CD14-positive monocyte (primary cell): ENCODE measurements at regions not wholly inside any gene's neighbourhood (a gene's known extent, or its start where the extent isn't known, plus 50 kb on each side); places are given as distances from the start of the nearest gene placed in this dataset.

Experiments
- DNase-seq, 3 donors: peaks; one replicate each; pipeline ENCODE4 v3.0.0-alpha.2; 2011 to 2022
- H2AFZ ChIP-seq: 2 replicates; pipeline ENCODE4 v1.6.0; 2012; ENCODE audit warnings: mild to moderate bottlenecking, low read depth, low read length, inconsistent platforms; ENCODE audit not compliant: insufficient read depth, poor library complexity, severe bottlenecking
- H3K27ac ChIP-seq, 2 donors: 1 replicate in 1 of 2; 2 replicates in 1 of 2; pipeline ENCODE4 v1.5.1; 2012 to 2013; ENCODE audit warnings: low read length in 2 of 2, control low read depth in 1 of 2, inconsistent platforms in 1 of 2, low read depth in 1 of 2, mild to moderate bottlenecking in 1 of 2
- H3K27me3 ChIP-seq, 2 donors: one replicate each; pipeline versions ENCODE4 v1.6.0 to v1.6.1; 2011 to 2013; ENCODE audit warnings: low read length in 2 of 2; ENCODE audit not compliant: control insufficient read depth in 2 of 2, insufficient read depth in 2 of 2
- H3K36me3 ChIP-seq, 2 donors: replicated peaks in 1 of 2; 1 replicate in 1 of 2; 2 replicates in 1 of 2; pipeline versions ENCODE4 v1.5.1 to v1.6.1; 2012 to 2013; ENCODE audit warnings: low read length in 2 of 2, control low read depth in 1 of 2, inconsistent platforms in 1 of 2, mild to moderate bottlenecking in 1 of 2; ENCODE audit not compliant: insufficient read depth in 2 of 2, control insufficient read depth in 1 of 2
- H3K4me1 ChIP-seq, 2 donors: 1 replicate in 1 of 2; 2 replicates in 1 of 2; pipeline versions ENCODE4 v1.5.1 to v1.6.1; 2012 to 2013; ENCODE audit warnings: low read length in 2 of 2, control low read depth in 1 of 2, inconsistent platforms in 1 of 2, mild to moderate bottlenecking in 1 of 2, moderate library complexity in 1 of 2; ENCODE audit not compliant: insufficient read depth in 2 of 2, control insufficient read depth in 1 of 2
- H3K4me2 ChIP-seq: replicated peaks from 2 replicates; pipeline ENCODE3; 2012; ENCODE audit warnings: low read length, moderate library complexity, mild to moderate bottlenecking; ENCODE audit not compliant: poor library complexity, severe bottlenecking; ENCODE audit errors: extremely low read depth
- H3K4me3 ChIP-seq, 3 experiments: fragments of 200-600 bp in 1 of 3; sonication (generic) in 1 of 3; replicated peaks in 1 of 3; 1 replicate in 2 of 3; 2 replicates in 1 of 3; pipeline ENCODE4 v1.5.1; 2011 to 2013; ENCODE audit warnings: low read length in 3 of 3, mild to moderate bottlenecking in 3 of 3, control low read depth in 2 of 3, low read depth in 2 of 3, inconsistent platforms in 1 of 3, moderate library complexity in 1 of 3
- H3K79me2 ChIP-seq: 2 replicates; pipeline ENCODE4 v1.6.0; 2012; ENCODE audit warnings: mild to moderate bottlenecking, control low read depth, inconsistent platforms, low read length, moderate library complexity; ENCODE audit not compliant: insufficient read depth
- H3K9ac ChIP-seq: 2 replicates; pipeline ENCODE4 v1.6.0; 2017; ENCODE audit warnings: low read length, mild to moderate bottlenecking; ENCODE audit not compliant: insufficient read depth, poor library complexity, severe bottlenecking
- H3K9me3 ChIP-seq, 2 donors: replicated peaks in 1 of 2; 1 replicate in 1 of 2; 2 replicates in 1 of 2; pipeline versions ENCODE4 v1.5.1 to v1.6.1; 2012 to 2013; ENCODE audit warnings: low read length in 2 of 2, control low read depth in 1 of 2; ENCODE audit not compliant: control insufficient read depth in 1 of 2, insufficient read depth in 1 of 2
- H4K20me1 ChIP-seq: 2 replicates; pipeline ENCODE4 v1.6.0; 2012; ENCODE audit warnings: mild to moderate bottlenecking, low read length, control low read depth, moderate library complexity; ENCODE audit not compliant: insufficient read depth
- H3K27ac Mint-ChIP-seq, 7 donors: one replicate each; pipeline ENCODE4 v1.8.0; 2020; ENCODE audit warnings: mild to moderate bottlenecking in 7 of 7, mixed read lengths in 7 of 7, moderate library complexity in 6 of 7, inconsistent platforms in 2 of 7
- H3K27me3 Mint-ChIP-seq, 3 donors: one replicate each; pipeline ENCODE4 v1.8.0; 2021 to 2022; ENCODE audit warnings: low read depth in 3 of 3, mild to moderate bottlenecking in 3 of 3, mixed read lengths in 3 of 3, moderate library complexity in 3 of 3, inconsistent platforms in 1 of 3
- H3K36me3 Mint-ChIP-seq, 2 donors: one replicate each; pipeline ENCODE4 v1.8.0; 2020; ENCODE audit warnings: mixed read lengths in 2 of 2, inconsistent platforms in 1 of 2, mild to moderate bottlenecking in 1 of 2
- H3K4me1 Mint-ChIP-seq: one replicate; pipeline ENCODE4 v1.8.0; 2020; ENCODE audit warnings: mild to moderate bottlenecking, mixed read lengths
- H3K4me3 Mint-ChIP-seq, 2 donors: one replicate each; pipeline ENCODE4 v1.8.0; 2020; ENCODE audit warnings: mild to moderate bottlenecking in 2 of 2, mixed read lengths in 2 of 2, moderate library complexity in 1 of 2
- H3K9me3 Mint-ChIP-seq, 7 donors: one replicate each; pipeline ENCODE4 v1.8.0; 2020 to 2022; ENCODE audit warnings: mixed read lengths in 7 of 7, mild to moderate bottlenecking in 6 of 7, moderate library complexity in 6 of 7, inconsistent platforms in 2 of 7
- CTCF ChIP-seq: fragments of 200-600 bp; IDR thresholded peaks from one replicate; pipeline ENCODE4 v1.8.0; 2022; ENCODE audit warnings: antibody characterized with exemption, mild to moderate bottlenecking
- WGBS: methylation state at CpG from one replicate; pipeline ENCODE4 v1.1.5; 2013; ENCODE audit warnings: missing lambda C conversion rate; ENCODE audit not compliant: insufficient coverage; 5-methylcytosine and 5-hydroxymethylcytosine counted together
- intact Hi-C, 2 donors: fragments of 100-400 bp; cut with micrococcal nuclease; formaldehyde crosslinking; loops; one replicate each; pipeline versions ENCODE4 v1.15.0 to v1.15.1; 2023

GRCh38 chr7:96501318-96501717, 179.4 kb upstream of the SLC25A13 start:
- Histone ChIP-seq H3K9me3 (no peaks in the 10 kb centered on the region), H4K20me1 (no peaks in the 10 kb centered on the region), H2AFZ (no peak overlapping the region), H3K4me3 (no peak overlapping the region), H3K36me3 (no peaks in the 10 kb centered on the region), H3K4me1 (no peaks in the 10 kb centered on the region), H3K27me3 (no peaks in the 10 kb centered on the region), H3K27ac (no peak overlapping the region), H3K9ac (no peak overlapping the region), H3K79me2 (no peaks in the 10 kb centered on the region), H3K4me2 (no peak overlapping the region)
- Mint-ChIP-seq H3K27ac (no peak overlapping the region), H3K36me3 (no peaks in the 10 kb centered on the region), H3K27me3 (peaks cover 0 to 2% (median 0%) of the 10 kb centered on the region in 3 donors), H3K9me3 (no peaks in the 10 kb centered on the region), H3K4me3 (no peak overlapping the region), H3K4me1 (no peaks in the 10 kb centered on the region)
- intact Hi-C loops: no loop called here
- DNase-seq: no peak
- no peak for TF ChIP-seq CTCF

- H3K4me1 ChIP-seq: peaks cover 0 to 3% of the 10 kb centered on the region in 2 donors
- no peak overlapping the region for H3K27ac ChIP-seq
- no peak overlapping the region for H3K4me2 ChIP-seq
- no peak for DNase-seq
- H3K9me3 Mint-ChIP-seq: no peaks in the 10 kb centered on the region
- no peak overlapping the region for H3K9ac ChIP-seq
- no peak overlapping the region for H2AFZ ChIP-seq
- no peaks in the 10 kb centered on the region for H3K36me3 ChIP-seq
- no peaks in the 10 kb centered on the region for H3K79me2 ChIP-seq
- TF ChIP-seq CTCF: no peak
- H3K27ac Mint-ChIP-seq: no peak overlapping the region
- peaks cover 0 to 2% (median 0%) of the 10 kb centered on the region in 3 donors for H3K27me3 Mint-ChIP-seq
- no peak overlapping the region for H3K4me3 ChIP-seq
- H3K4me1 Mint-ChIP-seq: peaks cover 8% of the 10 kb centered on the region
- H3K36me3 Mint-ChIP-seq: no peaks in the 10 kb centered on the region
- H3K27me3 ChIP-seq: no peaks in the 10 kb centered on the region
- no peak overlapping the region for H3K4me3 Mint-ChIP-seq
- H4K20me1 ChIP-seq: no peaks in the 10 kb centered on the region
- no CpG with 5 or more reads among the region's 3 CpGs for WGBS
- intact Hi-C loops: no loop called here
- H3K9me3 ChIP-seq: no peaks in the 10 kb centered on the region
Measured at GRCh38 chr7:96499532-96499931, 177.6 kb upstream of the SLC25A13 start.
